HEK293 (cell line): ENCODE measurements at regions not wholly inside any gene's neighbourhood (a gene's known extent, or its start where the extent isn't known, plus 50 kb on each side); places are given as distances from the start of the nearest gene placed in this dataset.

Experiments used
- CTCF ChIP-seq: fragments of 450-650 bp; formaldehyde crosslinking; IDR thresholded peaks from 2 replicates; pipeline ENCODE4 v1.5.1; 2016; ENCODE audit warnings: missing biosample characterization, missing genetic modification characterization
- REST ChIP-seq: fragments of 450-650 bp; formaldehyde crosslinking; IDR thresholded peaks from 2 replicates; pipeline ENCODE4 v1.5.1; 2016; ENCODE audit warnings: missing biosample characterization, missing genetic modification characterization
- ZNF24 ChIP-seq: fragments of 450-650 bp; formaldehyde crosslinking; IDR thresholded peaks from 2 replicates; pipeline ENCODE4 v1.5.1; 2016; ENCODE audit warnings: missing biosample characterization, missing genetic modification characterization
- ZNF274 ChIP-seq, 2 experiments: fragments of 200-500 bp in 1 of 2; fragments of 450-650 bp in 1 of 2; sonication (Bioruptor generic) in 1 of 2; formaldehyde crosslinking in 1 of 2; IDR thresholded peaks; 2 replicates each; pipeline versions ENCODE4 v1.5.1 to v1.6.1; 2014 to 2016; ENCODE audit warnings: borderline replicate concordance in 1 of 2, inconsistent platforms in 1 of 2, low read length in 1 of 2, missing biosample characterization in 1 of 2, missing genetic modification characterization in 1 of 2
- ZNF423 ChIP-seq: fragments of 450-650 bp; formaldehyde crosslinking; IDR thresholded peaks from 2 replicates; pipeline ENCODE4 v1.5.1; 2016; ENCODE audit warnings: missing biosample characterization, missing genetic modification characterization
- ZNF510 ChIP-seq: fragments of 450-650 bp; formaldehyde crosslinking; IDR thresholded peaks from 2 replicates; pipeline ENCODE4 v1.5.1; 2018; ENCODE audit warnings: mild to moderate bottlenecking, missing genetic modification characterization, missing biosample characterization; ENCODE audit not compliant: insufficient replicate concordance
- ZNF521 ChIP-seq: fragments of 450-650 bp; formaldehyde crosslinking; IDR thresholded peaks from 2 replicates; pipeline ENCODE4 v1.5.1; 2017; ENCODE audit warnings: missing biosample characterization, mild to moderate bottlenecking, missing genetic modification characterization
- ZNF621 ChIP-seq: fragments of 450-650 bp; formaldehyde crosslinking; IDR thresholded peaks from 2 replicates; pipeline ENCODE4 v1.5.1; 2017; ENCODE audit warnings: missing biosample characterization, missing genetic modification characterization
- ZNF639 ChIP-seq: fragments of 450-650 bp; formaldehyde crosslinking; IDR thresholded peaks from 2 replicates; pipeline ENCODE4 v1.5.1; 2016; ENCODE audit warnings: missing biosample characterization, missing genetic modification characterization

- no peak for TF ChIP-seq ZNF621
- no peak for TF ChIP-seq ZNF510 (tag by site-specific recombination)
- TF ChIP-seq ZNF24 (tag by site-specific recombination) = no peak
- TF ChIP-seq REST (tag by site-specific recombination) = no peak
- no peak for TF ChIP-seq CTCF (tag by site-specific recombination)
- no peak for TF ChIP-seq ZNF274 (IDR thresholded peaks at IDR 0.05; ENCODE audit: low read length)
- no peak for TF ChIP-seq ZNF274 (tag by site-specific recombination; IDR thresholded peaks at IDR 0.05; ENCODE audit: borderline replicate concordance)
- TF ChIP-seq ZNF639 (tag by site-specific recombination) = no peak
- no peak for TF ChIP-seq ZNF423 (tag by site-specific recombination)
- TF ChIP-seq ZNF521 (tag by site-specific recombination) = no peak
These were observed 108.4 kb upstream of the FAM241A start for GRCh38 chr4:112036886-112037285.
